ENCODE measurements at regions not wholly inside any gene's neighbourhood (a gene's known extent, or its start where the extent isn't known, plus 50 kb on each side); places are given as distances from the start of the nearest gene placed in this dataset.

DNA sequence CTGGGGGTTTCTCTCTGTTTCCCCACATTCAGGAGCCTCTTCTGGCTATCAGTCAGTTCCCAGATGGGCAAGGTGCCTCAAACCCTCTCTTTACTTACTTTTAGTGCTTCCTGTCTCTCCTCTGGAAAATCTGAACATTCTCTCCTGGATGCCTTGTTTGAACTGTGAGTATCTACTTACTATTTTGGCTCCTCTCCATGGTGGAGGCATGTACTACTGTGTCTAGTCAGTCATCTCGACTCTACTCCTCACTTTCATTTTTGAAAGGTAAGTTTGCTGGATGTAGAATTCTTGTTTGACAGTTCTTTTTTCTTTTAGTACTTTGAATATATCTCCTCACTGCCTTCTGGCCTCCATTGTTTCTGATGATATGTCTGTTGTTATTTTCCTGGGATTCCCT, 70.9 kb upstream of the FAM78B start:
- CTCF ChIA-PET: no interaction called here
- Histone ChIP-seq H3K27ac (ENCODE audit: low read depth, low read length) (no peak overlapping the region), H3K9ac (ENCODE audit: low read length) (no peak overlapping the region), H3K4me1 (ENCODE audit: control insufficient read depth in 1 of 2, insufficient read depth in 2 of 2, low read length in 2 of 2) (no peaks in the 10 kb centered on the region), H2AFZ (ENCODE audit: low read depth, low read length, poor library complexity, severe bottlenecking) (no peak overlapping the region), H3K27me3 (ENCODE audit: insufficient read depth, low read length) (0 out of 2 replicates have a peak, but pooled peaks cover 3% of the 10 kb centered on the region), H3K4me3 (replicated peaks in 1 of 2; ENCODE audit: low read depth in 1 of 2, low read length in 2 of 2) (no peak overlapping the region), H3K4me2 (ENCODE audit: low read length) (no peak overlapping the region), H3K9me3 (ENCODE audit: control insufficient read depth in 1 of 2, insufficient read depth in 1 of 2, low read depth in 1 of 2, low read length in 2 of 2) (no peaks in the 10 kb centered on the region), H4K20me1 (ENCODE audit: insufficient read depth) (no peaks in the 10 kb centered on the region), H3K79me2 (ENCODE audit: insufficient read depth, low read length) (no peaks in the 10 kb centered on the region), H3K9me2 (ENCODE audit: insufficient read depth) (no peaks in the 10 kb centered on the region), H3K36me3 (ENCODE audit: control insufficient read depth in 1 of 2, insufficient read depth in 2 of 2, low read length in 2 of 2) (no peaks in the 10 kb centered on the region)
- RAD21 ChIA-PET (ENCODE audit: low non-redundant PET in 1 of 2, low total read pairs in 2 of 2, uncharacterized antibody in 2 of 2, unreplicated experiment in 2 of 2): no interaction called here
- no TSS peak for BruUV-seq (replicated peaks)
- ATAC-seq (no peak), DNase-seq (ENCODE audit: low read depth, low spot score) (no peak)
- intact Hi-C loops (cut with micrococcal nuclease): no loop called here
- POLR2A ChIA-PET: no interaction called here
- TF ChIP-seq CEBPB (IDR thresholded peaks at IDR 0.05; ENCODE audit: low read depth) (no peak), POLR2AphosphoS5 (IDR thresholded peaks at IDR 0.05; ENCODE audit: low read depth, low read length) (no peak)

- Histone ChIP-seq H3K4me1 (ENCODE audit: control insufficient read depth in 1 of 2, insufficient read depth in 2 of 2, low read length in 2 of 2) (no peaks in the 10 kb centered on the region), H3K9me2 (ENCODE audit: insufficient read depth) (no peaks in the 10 kb centered on the region), H2AFZ (ENCODE audit: low read depth, low read length, poor library complexity, severe bottlenecking) (no peak overlapping the region), H3K79me2 (ENCODE audit: insufficient read depth, low read length) (no peaks in the 10 kb centered on the region), H3K27me3 (ENCODE audit: insufficient read depth, low read length) (0 out of 2 replicates have a peak, but pooled peaks cover 2% of the 10 kb centered on the region), H3K4me3 (replicated peaks in 1 of 2; ENCODE audit: low read depth in 1 of 2, low read length in 2 of 2) (no peak overlapping the region), H4K20me1 (ENCODE audit: insufficient read depth) (no peaks in the 10 kb centered on the region), H3K4me2 (ENCODE audit: low read length) (no peak overlapping the region), H3K9me3 (ENCODE audit: control insufficient read depth in 1 of 2, insufficient read depth in 1 of 2, low read depth in 1 of 2, low read length in 2 of 2) (no peaks in the 10 kb centered on the region), H3K36me3 (ENCODE audit: control insufficient read depth in 1 of 2, insufficient read depth in 2 of 2, low read length in 2 of 2) (no peaks in the 10 kb centered on the region), H3K27ac (ENCODE audit: low read depth, low read length) (no peak overlapping the region), H3K9ac (ENCODE audit: low read length) (no peak overlapping the region)
- ATAC-seq (no peak), DNase-seq (ENCODE audit: low read depth, low spot score) (no peak)
- RAD21 ChIA-PET (ENCODE audit: low non-redundant PET in 1 of 2, low total read pairs in 2 of 2, uncharacterized antibody in 2 of 2, unreplicated experiment in 2 of 2): no interaction called here
- no TSS peak for BruUV-seq (replicated peaks)
- POLR2A ChIA-PET: no interaction called here
- intact Hi-C loops (cut with micrococcal nuclease): no loop called here
- TF ChIP-seq YY1 (IDR thresholded peaks at IDR 0.05; ENCODE audit: extremely low read depth, insufficient replicate concordance, low read depth, low read length): no peak
- no peak for TF ChIP-seq JUND (IDR thresholded peaks at IDR 0.05)
- TF ChIP-seq ELF1 (IDR thresholded peaks at IDR 0.05; ENCODE audit: borderline replicate concordance, low read depth): no peak
- TF ChIP-seq SIN3A (IDR thresholded peaks at IDR 0.05; ENCODE audit: low read depth): no peak
- TF ChIP-seq POLR2AphosphoS5 (IDR thresholded peaks at IDR 0.05; ENCODE audit: low read depth, low read length): no peak
- no peak for TF ChIP-seq ZBTB33 (IDR thresholded peaks at IDR 0.05; ENCODE audit: extremely low read depth, insufficient replicate concordance, low read length)
- TF ChIP-seq ZNF274 (IDR thresholded peaks at IDR 0.05; ENCODE audit: low read depth, low read length): no peak
- no peak for TF ChIP-seq ATF3 (IDR thresholded peaks at IDR 0.05)
- TF ChIP-seq EZH2phosphoT487 (IDR thresholded peaks at IDR 0.05; ENCODE audit: borderline replicate concordance): no peak
- TF ChIP-seq MAX (IDR thresholded peaks at IDR 0.05): no peak
- no peak for TF ChIP-seq SP1 (IDR thresholded peaks at IDR 0.05; ENCODE audit: low read depth)
- TF ChIP-seq, protein P1, sequence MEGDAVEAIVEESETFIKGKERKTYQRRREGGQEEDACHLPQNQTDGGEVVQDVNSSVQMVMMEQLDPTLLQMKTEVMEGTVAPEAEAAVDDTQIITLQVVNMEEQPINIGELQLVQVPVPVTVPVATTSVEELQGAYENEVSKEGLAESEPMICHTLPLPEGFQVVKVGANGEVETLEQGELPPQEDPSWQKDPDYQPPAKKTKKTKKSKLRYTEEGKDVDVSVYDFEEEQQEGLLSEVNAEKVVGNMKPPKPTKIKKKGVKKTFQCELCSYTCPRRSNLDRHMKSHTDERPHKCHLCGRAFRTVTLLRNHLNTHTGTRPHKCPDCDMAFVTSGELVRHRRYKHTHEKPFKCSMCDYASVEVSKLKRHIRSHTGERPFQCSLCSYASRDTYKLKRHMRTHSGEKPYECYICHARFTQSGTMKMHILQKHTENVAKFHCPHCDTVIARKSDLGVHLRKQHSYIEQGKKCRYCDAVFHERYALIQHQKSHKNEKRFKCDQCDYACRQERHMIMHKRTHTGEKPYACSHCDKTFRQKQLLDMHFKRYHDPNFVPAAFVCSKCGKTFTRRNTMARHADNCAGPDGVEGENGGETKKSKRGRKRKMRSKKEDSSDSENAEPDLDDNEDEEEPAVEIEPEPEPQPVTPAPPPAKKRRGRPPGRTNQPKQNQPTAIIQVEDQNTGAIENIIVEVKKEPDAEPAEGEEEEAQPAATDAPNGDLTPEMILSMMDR (IDR thresholded peaks at IDR 0.05 in 2 of 3, conservative IDR thresholded peaks at IDR 0.05 in 1 of 3; ENCODE audit: borderline replicate concordance in 1 of 3, insufficient read depth in 1 of 3, low read depth in 2 of 3, low read length in 2 of 3): no peak
- TF ChIP-seq POLR2A (IDR thresholded peaks at IDR 0.05; ENCODE audit: borderline replicate concordance, extremely low read depth, insufficient read depth, insufficient read length): no peak
- TF ChIP-seq ZFX (IDR thresholded peaks at IDR 0.05): no peak
- CTCF ChIA-PET: no interaction called here
Observed at GRCh38 chr1:166253076-166253779, 86.4 kb upstream of the FAM78B start.
